ENCODE measurements at regions not wholly inside any gene's neighbourhood (a gene's known extent, or its start where the extent isn't known, plus 50 kb on each side); places are given as distances from the start of the nearest gene placed in this dataset.

DNA sequence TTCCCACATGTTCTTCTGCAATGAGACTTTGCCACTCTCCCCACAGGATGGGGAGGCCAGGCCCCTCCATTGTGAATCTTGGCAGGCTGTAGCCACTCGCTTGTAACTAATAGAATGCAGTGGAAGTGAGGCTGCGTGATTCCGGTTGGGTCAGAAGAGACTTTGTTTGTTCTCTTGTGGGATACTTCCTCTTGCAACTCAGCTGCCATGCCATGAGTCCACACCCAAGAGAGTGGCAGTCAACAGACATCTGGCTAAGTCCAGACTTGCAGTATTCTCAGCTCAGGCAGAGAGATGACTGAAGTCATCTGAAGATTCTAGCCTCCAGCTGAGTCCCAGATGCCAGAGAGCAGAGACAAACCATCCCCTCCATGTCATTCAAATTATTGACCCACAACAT is 153.4 kb upstream of the GDF10 start:
- no peak overlapping the region for H3K4me2 ChIP-seq (ENCODE audit: low read length)
- H3K27me3 ChIP-seq (ENCODE audit: insufficient read depth, low read depth, low read length) = no peaks in the 10 kb centered on the region
- no peak overlapping the region for H3K27ac ChIP-seq (ENCODE audit: low read length)
- no peak overlapping the region for H3K4me3 ChIP-seq (ENCODE audit: low read length)
- no peaks in the 10 kb centered on the region for H3F3A ChIP-seq (ENCODE audit: insufficient read depth, low read length, poor library complexity, severe bottlenecking)
- H2AFZ ChIP-seq (ENCODE audit: low read depth, low read length) = no peak overlapping the region
- no peaks in the 10 kb centered on the region for H3K79me2 ChIP-seq (replicated peaks; ENCODE audit: insufficient read depth, low read length)
- H3K9me2 ChIP-seq (ENCODE audit: insufficient read depth, low read length) = no peaks in the 10 kb centered on the region
- no peaks in the 10 kb centered on the region for H4K20me1 ChIP-seq (ENCODE audit: insufficient read depth)
- no peaks in the 10 kb centered on the region for H3K36me3 ChIP-seq (ENCODE audit: insufficient read depth, low read length)
- TF ChIP-seq SMC3 (conservative IDR thresholded peaks at IDR 0.05; ENCODE audit: poor library complexity) (no peak), MXI1 (conservative IDR thresholded peaks at IDR 0.05; ENCODE audit: poor library complexity, severe bottlenecking) (no peak), EZH2 (IDR thresholded peaks at IDR 0.05; ENCODE audit: borderline replicate concordance, insufficient read depth, low read length, poor library complexity, severe bottlenecking) (no peak), RAD21 (conservative IDR thresholded peaks at IDR 0.05) (no peak), TAF1 (IDR thresholded peaks at IDR 0.05; ENCODE audit: low read depth) (no peak), POLR2AphosphoS5 (IDR thresholded peaks at IDR 0.05) (no peak), EP300 (conservative IDR thresholded peaks at IDR 0.05; ENCODE audit: poor library complexity, severe bottlenecking) (no peak)
- TF ChIP-seq, protein P1, sequence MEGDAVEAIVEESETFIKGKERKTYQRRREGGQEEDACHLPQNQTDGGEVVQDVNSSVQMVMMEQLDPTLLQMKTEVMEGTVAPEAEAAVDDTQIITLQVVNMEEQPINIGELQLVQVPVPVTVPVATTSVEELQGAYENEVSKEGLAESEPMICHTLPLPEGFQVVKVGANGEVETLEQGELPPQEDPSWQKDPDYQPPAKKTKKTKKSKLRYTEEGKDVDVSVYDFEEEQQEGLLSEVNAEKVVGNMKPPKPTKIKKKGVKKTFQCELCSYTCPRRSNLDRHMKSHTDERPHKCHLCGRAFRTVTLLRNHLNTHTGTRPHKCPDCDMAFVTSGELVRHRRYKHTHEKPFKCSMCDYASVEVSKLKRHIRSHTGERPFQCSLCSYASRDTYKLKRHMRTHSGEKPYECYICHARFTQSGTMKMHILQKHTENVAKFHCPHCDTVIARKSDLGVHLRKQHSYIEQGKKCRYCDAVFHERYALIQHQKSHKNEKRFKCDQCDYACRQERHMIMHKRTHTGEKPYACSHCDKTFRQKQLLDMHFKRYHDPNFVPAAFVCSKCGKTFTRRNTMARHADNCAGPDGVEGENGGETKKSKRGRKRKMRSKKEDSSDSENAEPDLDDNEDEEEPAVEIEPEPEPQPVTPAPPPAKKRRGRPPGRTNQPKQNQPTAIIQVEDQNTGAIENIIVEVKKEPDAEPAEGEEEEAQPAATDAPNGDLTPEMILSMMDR (IDR thresholded peaks at IDR 0.05; ENCODE audit: poor library complexity, severe bottlenecking) = no peak
- TF ChIP-seq, protein P2, sequence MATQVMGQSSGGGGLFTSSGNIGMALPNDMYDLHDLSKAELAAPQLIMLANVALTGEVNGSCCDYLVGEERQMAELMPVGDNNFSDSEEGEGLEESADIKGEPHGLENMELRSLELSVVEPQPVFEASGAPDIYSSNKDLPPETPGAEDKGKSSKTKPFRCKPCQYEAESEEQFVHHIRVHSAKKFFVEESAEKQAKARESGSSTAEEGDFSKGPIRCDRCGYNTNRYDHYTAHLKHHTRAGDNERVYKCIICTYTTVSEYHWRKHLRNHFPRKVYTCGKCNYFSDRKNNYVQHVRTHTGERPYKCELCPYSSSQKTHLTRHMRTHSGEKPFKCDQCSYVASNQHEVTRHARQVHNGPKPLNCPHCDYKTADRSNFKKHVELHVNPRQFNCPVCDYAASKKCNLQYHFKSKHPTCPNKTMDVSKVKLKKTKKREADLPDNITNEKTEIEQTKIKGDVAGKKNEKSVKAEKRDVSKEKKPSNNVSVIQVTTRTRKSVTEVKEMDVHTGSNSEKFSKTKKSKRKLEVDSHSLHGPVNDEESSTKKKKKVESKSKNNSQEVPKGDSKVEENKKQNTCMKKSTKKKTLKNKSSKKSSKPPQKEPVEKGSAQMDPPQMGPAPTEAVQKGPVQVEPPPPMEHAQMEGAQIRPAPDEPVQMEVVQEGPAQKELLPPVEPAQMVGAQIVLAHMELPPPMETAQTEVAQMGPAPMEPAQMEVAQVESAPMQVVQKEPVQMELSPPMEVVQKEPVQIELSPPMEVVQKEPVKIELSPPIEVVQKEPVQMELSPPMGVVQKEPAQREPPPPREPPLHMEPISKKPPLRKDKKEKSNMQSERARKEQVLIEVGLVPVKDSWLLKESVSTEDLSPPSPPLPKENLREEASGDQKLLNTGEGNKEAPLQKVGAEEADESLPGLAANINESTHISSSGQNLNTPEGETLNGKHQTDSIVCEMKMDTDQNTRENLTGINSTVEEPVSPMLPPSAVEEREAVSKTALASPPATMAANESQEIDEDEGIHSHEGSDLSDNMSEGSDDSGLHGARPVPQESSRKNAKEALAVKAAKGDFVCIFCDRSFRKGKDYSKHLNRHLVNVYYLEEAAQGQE (IDR thresholded peaks at IDR 0.05; ENCODE audit: borderline replicate concordance) = no peak
- no peak overlapping the region for H3K9ac ChIP-seq (ENCODE audit: low read length)
- H3K9me3 ChIP-seq (ENCODE audit: low read length) = no peaks in the 10 kb centered on the region

DNA sequence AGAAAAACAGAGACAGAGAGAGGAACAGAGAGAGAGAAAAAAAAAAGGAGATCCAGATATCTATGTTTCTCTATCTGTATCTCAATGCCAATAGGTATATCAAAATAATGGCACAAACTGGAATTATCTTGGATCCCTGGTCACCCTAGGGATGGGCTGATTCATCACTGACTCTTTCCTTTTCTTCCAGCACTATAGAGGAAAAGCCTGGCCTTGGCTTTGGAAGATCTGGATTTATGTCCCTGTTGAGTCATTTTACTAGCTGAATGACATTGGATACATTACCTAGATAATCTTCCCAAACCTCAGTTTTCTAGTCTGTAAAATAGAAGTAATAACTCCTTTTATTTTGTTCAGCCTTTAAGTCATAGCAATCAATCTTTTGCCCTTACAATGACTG is 152.8 kb upstream of the GDF10 start:
- Histone ChIP-seq H3K27ac (ENCODE audit: low read length) (no peak overlapping the region), H3K4me3 (ENCODE audit: low read length) (no peak overlapping the region), H3K27me3 (ENCODE audit: insufficient read depth, low read depth, low read length) (no peaks in the 10 kb centered on the region), H3K4me2 (ENCODE audit: low read length) (no peak overlapping the region), H2AFZ (ENCODE audit: low read depth, low read length) (no peak overlapping the region), H3K9me2 (ENCODE audit: insufficient read depth, low read length) (no peaks in the 10 kb centered on the region), H3K36me3 (ENCODE audit: insufficient read depth, low read length) (no peaks in the 10 kb centered on the region), H3K9ac (ENCODE audit: low read length) (no peak overlapping the region), H4K20me1 (ENCODE audit: insufficient read depth) (no peaks in the 10 kb centered on the region), H3F3A (ENCODE audit: insufficient read depth, low read length, poor library complexity, severe bottlenecking) (no peaks in the 10 kb centered on the region), H3K79me2 (replicated peaks; ENCODE audit: insufficient read depth, low read length) (no peaks in the 10 kb centered on the region), H3K9me3 (ENCODE audit: low read length) (no peaks in the 10 kb centered on the region)
- TF ChIP-seq MXI1 (conservative IDR thresholded peaks at IDR 0.05; ENCODE audit: poor library complexity, severe bottlenecking) (no peak), EZH2 (IDR thresholded peaks at IDR 0.05; ENCODE audit: borderline replicate concordance, insufficient read depth, low read length, poor library complexity, severe bottlenecking) (no peak), RAD21 (conservative IDR thresholded peaks at IDR 0.05) (no peak), SMC3 (conservative IDR thresholded peaks at IDR 0.05; ENCODE audit: poor library complexity) (no peak), TAF1 (IDR thresholded peaks at IDR 0.05; ENCODE audit: low read depth) (no peak)
- TF ChIP-seq, protein P2 (IDR thresholded peaks at IDR 0.05; ENCODE audit: borderline replicate concordance) = no peak

Data from neural cell (in vitro differentiated cells).